SK-N-SH (cell line): ENCODE measurements at regions not wholly inside any gene's neighbourhood (a gene's known extent, or its start where the extent isn't known, plus 50 kb on each side); places are given as distances from the start of the nearest gene placed in this dataset.

Experiments
- CTCF ChIP-seq: fragments of 200-600 bp; sonication (generic); IDR thresholded peaks from 2 replicates; pipeline ENCODE4 v1.6.1; 2017; ENCODE audit warnings: antibody characterized with exemption, mild to moderate bottlenecking, moderate library complexity
- EP300 ChIP-seq, 2 experiments: IDR thresholded peaks; 2 replicates each; pipeline versions ENCODE4 v1.4.0 to v1.6.1; 2012; ENCODE audit warnings: borderline replicate concordance in 1 of 2, low read depth in 1 of 2, low read length in 1 of 2
- EZH2phosphoT487 ChIP-seq: fragments of 200-600 bp; sonication (generic); IDR thresholded peaks from 2 replicates; pipeline ENCODE4 v1.6.1; 2017; ENCODE audit warnings: low read depth, mixed run types, mild to moderate bottlenecking, antibody characterized with exemption, moderate library complexity, borderline replicate concordance
- FOXM1 ChIP-seq: IDR thresholded peaks from 2 replicates; pipeline ENCODE4 v1.4.0; 2012; ENCODE audit warnings: low read depth, mild to moderate bottlenecking
- MAX ChIP-seq: IDR thresholded peaks from 2 replicates; pipeline ENCODE4 v1.4.0; 2012; ENCODE audit warnings: low read depth
- MXI1 ChIP-seq: IDR thresholded peaks from 2 replicates; pipeline ENCODE4 v1.6.1; 2012; ENCODE audit warnings: mild to moderate bottlenecking, low read depth, low read length, improper control_type of control experiment
- POLR2AphosphoS5 ChIP-seq: IDR thresholded peaks from 2 replicates; pipeline ENCODE4 v1.6.1; 2012; ENCODE audit warnings: low read depth, low read length
- RAD21 ChIP-seq: IDR thresholded peaks from 2 replicates; pipeline ENCODE4 v1.6.1; 2012; ENCODE audit warnings: mild to moderate bottlenecking, low read length
- RCOR1 ChIP-seq: fragments of 150-350 bp; IDR thresholded peaks from 2 replicates; pipeline ENCODE4 v1.6.1; 2017; ENCODE audit warnings: antibody characterized with exemption, low read length
- SMC3 ChIP-seq: IDR thresholded peaks from 2 replicates; pipeline ENCODE4 v1.6.1; 2012; ENCODE audit warnings: low read depth, low read length, improper control_type of control experiment
- USF1 ChIP-seq: IDR thresholded peaks from 2 replicates; pipeline ENCODE4 v1.4.0; 2012; ENCODE audit warnings: low read depth, borderline replicate concordance
- USF2 ChIP-seq: fragments of 150-350 bp; IDR thresholded peaks from 2 replicates; pipeline ENCODE4 v1.6.1; 2017; ENCODE audit warnings: antibody characterized with exemption, low read length, low read depth, borderline replicate concordance
- YY1 ChIP-seq: IDR thresholded peaks from 2 replicates; pipeline ENCODE4 v1.4.0; 2012; ENCODE audit warnings: low read depth, mild to moderate bottlenecking

GRCh38 chr2:8538531-8538930 is 143.3 kb upstream of the ID2 start:
- TF ChIP-seq EZH2phosphoT487 = no peak
- no peak for TF ChIP-seq MAX
- no peak for TF ChIP-seq CTCF
- no peak for TF ChIP-seq YY1
- no peak for TF ChIP-seq POLR2AphosphoS5
- TF ChIP-seq MXI1 = no peak
- TF ChIP-seq RAD21 = no peak
- TF ChIP-seq FOXM1 = no peak
- no peak for TF ChIP-seq USF2
- no peak for TF ChIP-seq SMC3
- TF ChIP-seq RCOR1 = no peak
- TF ChIP-seq USF1 = no peak
- TF ChIP-seq EP300 (IDR thresholded peaks at IDR 0.05; ENCODE audit: borderline replicate concordance in 1 of 2, low read depth in 1 of 2, low read length in 1 of 2) = no peak
